HEK293T (cell line): ENCODE measurements at regions not wholly inside any gene's neighbourhood (a gene's known extent, or its start where the extent isn't known, plus 50 kb on each side); places are given as distances from the start of the nearest gene placed in this dataset.

ENCODE experiments used
- ARNT ChIP-seq: fragments of 450-650 bp; IDR thresholded peaks from 2 replicates; pipeline ENCODE4 v1.6.1; 2017; ENCODE audit warnings: mild to moderate bottlenecking
- BHLHE40 ChIP-seq: fragments of 450-650 bp; IDR thresholded peaks from 2 replicates; pipeline ENCODE4 v1.6.1; 2016; ENCODE audit warnings: mild to moderate bottlenecking, moderate library complexity, borderline replicate concordance
- FOXA1 ChIP-seq: fragments of 450-650 bp; IDR thresholded peaks from 2 replicates; pipeline ENCODE4 v1.6.1; 2016; ENCODE audit warnings: mild to moderate bottlenecking
- FOXK2 ChIP-seq: fragments of 450-650 bp; IDR thresholded peaks from 2 replicates; pipeline ENCODE4 v1.6.1; 2016; ENCODE audit warnings: mild to moderate bottlenecking
- FOXM1 ChIP-seq: fragments of 450-650 bp; IDR thresholded peaks from 2 replicates; pipeline ENCODE4 v1.6.1; 2017; ENCODE audit warnings: mild to moderate bottlenecking, borderline replicate concordance
- L3MBTL2 ChIP-seq: fragments of 450-650 bp; conservative IDR thresholded peaks from 2 replicates; pipeline ENCODE4 v1.6.1; 2016; ENCODE audit warnings: mild to moderate bottlenecking
- PKNOX1 ChIP-seq: fragments of 450-650 bp; IDR thresholded peaks from 2 replicates; pipeline ENCODE4 v1.6.1; 2016
- SP1 ChIP-seq: fragments of 450-650 bp; IDR thresholded peaks from 2 replicates; pipeline ENCODE4 v1.6.1; 2017
- SUZ12 ChIP-seq: fragments of 450-650 bp; IDR thresholded peaks from 2 replicates; pipeline ENCODE4 v1.6.1; 2016; ENCODE audit warnings: mild to moderate bottlenecking
- TARDBP ChIP-seq: fragments of 450-650 bp; IDR thresholded peaks from 2 replicates; pipeline ENCODE4 v1.6.1; 2016

DNA sequence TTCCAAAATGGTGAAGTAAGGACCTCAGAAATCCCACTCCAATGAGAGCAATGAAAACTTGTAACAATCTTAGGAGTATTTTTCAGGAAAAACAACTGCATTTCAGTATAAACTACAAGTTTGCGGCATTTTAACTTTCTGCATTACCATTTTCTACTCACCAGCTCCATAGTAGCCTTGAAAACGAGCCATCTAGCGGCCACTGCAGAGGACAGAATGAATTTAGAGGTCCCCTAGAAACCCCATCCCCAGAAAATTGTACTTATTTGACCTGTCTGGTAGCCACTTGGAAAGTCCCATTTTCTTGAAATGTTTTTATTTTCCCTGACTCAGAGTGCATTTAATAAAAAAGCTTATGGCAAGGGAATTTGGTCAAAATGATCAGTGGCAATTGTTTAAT, 205.4 kb upstream of the ITGA1 start:
- TF ChIP-seq SUZ12 (no peak), L3MBTL2 (no peak), FOXM1 (no peak), FOXA1 (no peak), SP1 (no peak), FOXK2 (no peak), BHLHE40 (no peak), TARDBP (no peak), PKNOX1 (no peak), ARNT (no peak)
